Hindlimb muscle (tissue), 1 donor: ENCODE measurements at regions not wholly inside any gene's neighbourhood (a gene's known extent, or its start where the extent isn't known, plus 50 kb on each side); places are given as distances from the start of the nearest gene placed in this dataset.

Source experiments
- DNase-seq: peaks from one replicate; pipeline ENCODE4 v3.0.0-alpha.2; 2013

- no peak for DNase-seq
Measured at GRCh38 chr4:182090186-182090585, 153.0 kb upstream of the TENM3 start.

DNA sequence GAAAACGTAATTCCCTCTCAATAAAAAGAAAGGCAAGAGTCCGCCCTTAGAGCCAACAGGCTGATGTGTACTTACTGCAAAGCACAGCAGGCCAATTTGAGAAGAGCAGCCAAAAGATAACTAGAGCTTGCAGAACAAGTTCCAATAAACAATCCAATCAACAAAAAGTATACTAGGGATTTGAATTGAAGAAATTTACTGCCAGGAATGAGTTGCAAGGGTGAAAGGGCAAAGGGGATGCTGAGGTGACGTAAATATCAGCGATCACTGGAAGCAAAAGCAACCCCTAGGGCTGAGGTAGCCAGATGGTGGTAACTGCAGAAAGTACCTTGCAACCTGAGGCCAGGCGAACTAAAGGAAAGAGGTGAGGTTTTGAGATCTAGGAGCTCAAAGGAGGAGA, 152.1 kb upstream of the TENM3 start:
- DNase-seq: no peak

GRCh38 chr4:182093431-182093831, 149.8 kb upstream of the TENM3 start:
- DNase-seq: no peak

DNA sequence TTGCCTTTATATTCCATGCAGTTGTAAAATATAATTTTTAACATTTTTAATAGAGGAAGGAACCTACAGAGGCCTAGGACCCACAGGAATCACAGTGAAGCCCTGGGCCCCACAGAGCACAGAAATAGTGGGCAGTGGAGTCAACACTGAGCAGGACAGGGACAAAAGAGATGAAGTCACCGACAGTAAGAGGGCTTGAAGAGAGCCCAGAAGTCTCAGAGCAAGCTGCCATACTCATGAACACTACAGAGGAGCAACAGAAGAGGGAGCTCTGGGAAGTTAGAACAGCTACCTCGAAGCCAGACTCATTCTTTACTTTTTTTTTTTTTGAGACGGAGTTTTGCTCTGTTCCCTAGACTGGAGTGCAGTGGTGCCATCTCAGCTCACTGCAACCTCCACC, 149.3 kb upstream of the TENM3 start:
- DNase-seq: no peak

GRCh38 chr4:182101618-182102017, 141.6 kb upstream of the TENM3 start:
- DNase-seq: no peak

DNA sequence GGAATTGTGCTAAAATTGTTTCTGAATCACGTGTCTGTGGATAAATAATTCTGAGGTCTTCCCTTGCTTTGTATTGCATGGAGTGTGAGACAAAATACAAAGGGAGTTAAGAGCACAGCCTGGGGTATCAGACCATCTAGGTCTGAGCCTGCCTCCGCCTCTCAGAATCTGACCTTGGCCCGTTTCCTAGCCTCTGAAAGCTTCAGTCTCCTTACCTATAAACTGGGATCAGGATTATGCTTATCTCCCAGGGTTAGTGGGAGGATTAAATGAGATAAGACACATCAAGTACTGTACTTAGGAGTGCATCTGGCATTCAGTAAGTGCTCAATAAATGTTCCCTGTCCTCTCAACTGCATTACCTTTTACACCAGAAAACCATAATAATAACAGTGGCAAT, 140.6 kb upstream of the TENM3 start:
- no peak for DNase-seq

DNA sequence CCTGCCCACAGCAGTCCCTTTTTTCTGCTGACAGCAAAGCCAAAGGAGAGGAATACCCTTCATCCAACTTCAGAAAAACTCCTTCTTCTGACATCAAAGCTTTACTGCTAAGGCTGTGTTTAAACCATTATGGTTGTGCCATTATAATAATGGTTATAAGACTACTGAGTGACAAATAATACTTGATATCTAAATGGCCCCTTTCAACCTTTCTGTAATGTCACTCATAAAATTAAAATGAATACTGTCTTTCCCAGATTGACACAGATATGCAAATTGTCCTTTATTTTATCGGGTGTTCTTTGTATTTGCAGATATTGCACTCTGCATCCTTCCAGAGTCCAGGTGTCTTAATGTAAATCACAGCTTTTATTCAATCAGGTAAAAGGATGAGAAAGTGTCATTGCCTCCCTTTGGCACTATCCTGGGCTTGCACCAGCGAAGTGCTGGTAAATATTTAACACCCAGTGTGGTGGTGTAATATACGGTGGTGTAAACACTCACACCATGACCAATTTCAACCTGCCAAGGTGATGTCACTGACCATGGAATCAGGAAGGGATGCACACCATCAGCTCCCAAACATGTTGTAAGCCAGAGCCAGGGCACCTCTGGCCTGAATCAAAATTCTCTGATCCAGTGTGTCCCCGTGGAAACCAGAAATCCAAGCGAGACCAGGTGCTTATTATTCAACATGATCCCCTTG, 139.4 kb upstream of the TENM3 start:
- no peak for DNase-seq

DNA sequence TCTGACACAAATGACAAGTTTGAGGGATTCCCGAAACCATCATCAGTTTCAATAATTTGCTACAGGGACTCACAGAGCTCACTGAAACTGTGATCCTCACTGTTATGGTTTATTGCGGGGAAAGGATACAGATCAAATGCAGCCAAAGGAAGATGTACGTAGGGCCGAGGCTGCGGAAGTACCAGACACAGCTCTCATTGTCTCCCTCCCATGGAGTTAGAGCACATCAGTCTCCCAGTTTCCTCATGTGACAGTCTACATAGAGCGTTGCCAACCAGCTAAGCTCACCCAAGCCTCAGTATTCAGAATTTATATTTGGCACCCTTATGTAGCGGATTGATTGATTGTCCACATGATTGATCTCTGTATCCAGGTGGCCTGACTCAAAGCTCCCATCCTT, 137.8 kb upstream of the TENM3 start:
- no peak for DNase-seq

- no peak for DNase-seq
Measured at GRCh38 chr4:182107931-182108330, 135.3 kb upstream of the TENM3 start.

GRCh38 chr4:182111586-182111985, 131.6 kb upstream of the TENM3 start:
- no peak for DNase-seq

DNA sequence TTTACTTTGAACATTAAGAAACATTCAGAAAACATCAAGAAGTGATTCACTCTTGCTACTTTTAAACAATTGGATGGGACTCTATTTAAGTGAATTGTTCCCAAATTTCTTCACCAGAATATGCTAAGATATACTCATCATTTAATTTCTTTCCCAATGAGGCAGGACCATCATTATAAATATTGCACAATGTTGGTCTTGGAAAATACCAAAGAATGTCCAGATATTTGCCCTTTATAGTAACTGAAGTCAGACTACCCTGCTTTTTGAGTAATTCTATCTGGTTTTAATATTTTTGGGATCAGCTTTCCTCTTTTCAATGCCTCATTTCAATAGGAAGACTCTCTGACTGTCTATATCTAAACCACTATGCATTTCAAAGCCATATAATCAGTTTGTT, 129.4 kb upstream of the TENM3 start:
- no peak for DNase-seq

- DNase-seq: no peak
Measured at GRCh38 chr4:182124359-182124758, 118.8 kb upstream of the TENM3 start.

- DNase-seq: no peak
Measured at GRCh38 chr4:182126096-182126495, 117.1 kb upstream of the TENM3 start.

GRCh38 chr4:182126603-182127002, 116.6 kb upstream of the TENM3 start:
- no peak for DNase-seq

- no peak for DNase-seq
Measured at GRCh38 chr4:182133033-182133432, 110.2 kb upstream of the TENM3 start.

DNA sequence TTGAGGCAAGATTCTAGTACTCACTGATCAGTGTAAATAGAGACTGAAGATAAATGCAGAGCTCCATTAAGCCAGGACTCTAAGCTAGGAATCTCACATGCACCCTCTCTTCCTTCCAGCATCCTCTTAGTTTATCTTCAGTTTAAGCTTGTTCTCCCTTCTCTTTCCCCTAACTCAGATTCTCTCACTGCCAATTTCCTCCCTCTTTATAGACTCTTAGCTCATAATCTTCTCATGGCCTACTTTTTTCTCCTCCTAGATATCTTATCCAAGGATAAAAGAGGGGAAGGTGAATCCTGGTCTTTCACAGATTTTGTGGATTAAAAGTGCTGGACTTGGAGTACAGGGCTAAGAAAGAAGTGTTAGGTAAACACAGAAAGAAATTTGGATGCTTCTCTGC, 108.9 kb upstream of the TENM3 start:
- DNase-seq: no peak

DNA sequence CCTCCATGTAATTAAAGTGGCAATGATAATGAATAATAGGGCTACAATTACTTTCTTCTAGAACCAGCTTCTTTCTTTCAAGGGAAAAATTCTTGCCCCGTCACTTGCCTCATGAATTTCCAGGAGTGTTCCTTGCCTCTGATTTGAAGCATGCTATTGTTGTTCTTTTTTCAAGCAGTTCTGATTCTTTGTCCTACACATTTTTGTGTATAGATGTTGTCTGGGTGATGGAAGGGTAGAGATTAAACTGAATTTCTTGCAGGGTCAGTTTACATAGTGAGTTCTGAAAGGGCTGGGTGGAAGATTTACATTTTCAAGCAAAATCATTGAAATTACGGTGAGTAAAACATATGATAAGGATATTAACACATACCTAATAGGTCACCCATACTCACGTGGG, 107.0 kb upstream of the TENM3 start:
- no peak for DNase-seq

- DNase-seq: no peak
Measured at GRCh38 chr4:182137343-182137742, 105.9 kb upstream of the TENM3 start.

- DNase-seq: no peak
Measured at GRCh38 chr4:182139491-182139890, 103.7 kb upstream of the TENM3 start.

- DNase-seq: no peak
Measured at GRCh38 chr4:182140547-182140946, 102.7 kb upstream of the TENM3 start.

GRCh38 chr4:182141061-182141460, 102.1 kb upstream of the TENM3 start:
- DNase-seq: no peak

DNA sequence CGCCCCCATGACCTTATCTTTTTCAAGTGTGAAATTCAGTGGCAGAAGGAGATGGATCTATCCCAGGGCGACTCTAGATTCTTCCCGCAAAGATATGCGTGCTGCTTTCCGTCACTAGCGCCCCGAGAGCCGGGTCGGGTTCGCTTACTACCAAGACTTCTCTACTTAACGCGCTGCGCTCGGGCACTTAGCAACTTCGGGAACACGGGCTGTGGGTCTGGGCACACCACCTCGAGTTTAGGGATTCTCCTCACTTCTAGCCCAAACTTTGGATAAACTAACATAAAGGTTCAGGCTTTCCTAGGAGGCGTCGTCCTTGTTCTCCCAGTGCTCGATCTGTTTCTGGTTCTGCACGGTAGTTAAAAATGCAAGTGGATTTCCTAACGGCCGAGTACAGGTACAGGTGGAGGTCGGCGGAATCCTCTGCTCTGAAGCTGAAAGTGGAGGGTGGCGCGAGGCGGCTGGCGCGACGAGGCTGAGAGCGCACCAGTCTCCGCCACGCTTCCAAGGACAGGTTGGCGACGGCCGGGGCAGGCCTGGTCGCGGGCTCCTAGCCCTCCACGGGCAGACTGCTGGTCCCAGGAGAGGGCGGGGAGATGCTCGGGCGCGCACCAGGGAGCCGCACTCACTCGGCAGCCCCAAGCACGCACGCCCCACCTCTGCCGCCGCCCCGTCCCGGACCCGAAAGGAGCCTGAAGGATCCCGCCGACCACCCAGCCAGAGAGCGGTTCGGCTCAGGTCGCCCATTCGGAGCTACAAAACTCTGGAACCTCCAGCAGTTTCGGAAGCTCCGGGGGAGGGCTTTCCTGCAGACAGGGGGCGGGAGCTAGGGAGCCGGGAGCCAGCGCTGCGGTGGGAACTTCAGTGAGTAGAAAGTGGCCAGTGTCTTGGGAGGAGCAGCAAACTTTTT, 100.8 kb upstream of the TENM3 start:
- DNase-seq: peak; percentile 59

- DNase-seq: no peak
Measured at GRCh38 chr4:182143086-182143821, 99.9 kb upstream of the TENM3 start.
